ENCODE measurements at regions not wholly inside any gene's neighbourhood (a gene's known extent, or its start where the extent isn't known, plus 50 kb on each side); places are given as distances from the start of the nearest gene placed in this dataset.

- no peaks in the 10 kb centered on the region for H3K4me1 Mint-ChIP-seq (ENCODE audit: low read depth)
- no peaks in the 10 kb centered on the region for H3K27me3 Mint-ChIP-seq (ENCODE audit: low read depth)
- H3K36me3 Mint-ChIP-seq (ENCODE audit: low read depth): no peaks in the 10 kb centered on the region
- no peak overlapping the region for H3K4me3 Mint-ChIP-seq
- no peak overlapping the region for H3K27ac Mint-ChIP-seq
- H3K9me3 Mint-ChIP-seq: no peaks in the 10 kb centered on the region
- DNase-seq (ENCODE audit: low spot score): no peak
These were observed 337.7 kb downstream of the PLK2 start for GRCh38 chr5:58122157-58122556.

GRCh38 chr5:58121391-58121790 is 338.5 kb downstream of the PLK2 start:
- Mint-ChIP-seq H3K27me3 (ENCODE audit: low read depth) (no peaks in the 10 kb centered on the region), H3K4me1 (ENCODE audit: low read depth) (no peaks in the 10 kb centered on the region), H3K4me3 (no peak overlapping the region), H3K36me3 (ENCODE audit: low read depth) (no peaks in the 10 kb centered on the region), H3K27ac (no peak overlapping the region), H3K9me3 (no peaks in the 10 kb centered on the region)
- DNase-seq (ENCODE audit: low spot score): no peak

- no peaks in the 10 kb centered on the region for H3K36me3 Mint-ChIP-seq (ENCODE audit: low read depth)
- DNase-seq (ENCODE audit: low spot score): no peak
- H3K4me3 Mint-ChIP-seq: no peak overlapping the region
- no peaks in the 10 kb centered on the region for H3K4me1 Mint-ChIP-seq (ENCODE audit: low read depth)
- no peaks in the 10 kb centered on the region for H3K9me3 Mint-ChIP-seq
- no peak overlapping the region for H3K27ac Mint-ChIP-seq
- no peaks in the 10 kb centered on the region for H3K27me3 Mint-ChIP-seq (ENCODE audit: low read depth)
These were observed 342.3 kb downstream of the PLK2 start for GRCh38 chr5:58117542-58117941.

GRCh38 chr5:58116346-58116745 is 343.5 kb downstream of the PLK2 start:
- Mint-ChIP-seq H3K9me3 (no peaks in the 10 kb centered on the region), H3K36me3 (ENCODE audit: low read depth) (no peaks in the 10 kb centered on the region), H3K4me3 (no peak overlapping the region), H3K4me1 (ENCODE audit: low read depth) (no peaks in the 10 kb centered on the region), H3K27ac (no peak overlapping the region), H3K27me3 (ENCODE audit: low read depth) (no peaks in the 10 kb centered on the region)
- no peak for DNase-seq (ENCODE audit: low spot score)

GRCh38 chr5:58115811-58116210 is 344.1 kb downstream of the PLK2 start:
- no peaks in the 10 kb centered on the region for H3K27me3 Mint-ChIP-seq (ENCODE audit: low read depth)
- no peaks in the 10 kb centered on the region for H3K4me1 Mint-ChIP-seq (ENCODE audit: low read depth)
- H3K9me3 Mint-ChIP-seq: no peaks in the 10 kb centered on the region
- no peak overlapping the region for H3K4me3 Mint-ChIP-seq
- DNase-seq (ENCODE audit: low spot score): no peak
- H3K27ac Mint-ChIP-seq: no peak overlapping the region
- H3K36me3 Mint-ChIP-seq (ENCODE audit: low read depth): no peaks in the 10 kb centered on the region

GRCh38 chr5:58114324-58114723 is 345.6 kb downstream of the PLK2 start:
- Mint-ChIP-seq H3K36me3 (ENCODE audit: low read depth) (no peaks in the 10 kb centered on the region), H3K4me1 (ENCODE audit: low read depth) (no peaks in the 10 kb centered on the region), H3K4me3 (no peak overlapping the region), H3K27ac (no peak overlapping the region), H3K27me3 (ENCODE audit: low read depth) (no peaks in the 10 kb centered on the region), H3K9me3 (no peaks in the 10 kb centered on the region)
- DNase-seq (ENCODE audit: low spot score): no peak

- no peaks in the 10 kb centered on the region for H3K4me1 Mint-ChIP-seq (ENCODE audit: low read depth)
- H3K27ac Mint-ChIP-seq: no peak overlapping the region
- H3K36me3 Mint-ChIP-seq (ENCODE audit: low read depth): no peaks in the 10 kb centered on the region
- no peak for DNase-seq (ENCODE audit: low spot score)
- no peaks in the 10 kb centered on the region for H3K9me3 Mint-ChIP-seq
- no peak overlapping the region for H3K4me3 Mint-ChIP-seq
- no peaks in the 10 kb centered on the region for H3K27me3 Mint-ChIP-seq (ENCODE audit: low read depth)
These were observed 346.7 kb downstream of the PLK2 start for GRCh38 chr5:58113172-58113571.

- Mint-ChIP-seq H3K9me3 (no peaks in the 10 kb centered on the region), H3K27ac (no peak overlapping the region), H3K36me3 (ENCODE audit: low read depth) (no peaks in the 10 kb centered on the region), H3K4me1 (ENCODE audit: low read depth) (no peaks in the 10 kb centered on the region), H3K4me3 (no peak overlapping the region), H3K27me3 (ENCODE audit: low read depth) (no peaks in the 10 kb centered on the region)
- no peak for DNase-seq (ENCODE audit: low spot score)
These were observed 351.4 kb downstream of the PLK2 start for GRCh38 chr5:58108511-58108910.

- Mint-ChIP-seq H3K27me3 (ENCODE audit: low read depth) (no peaks in the 10 kb centered on the region), H3K4me1 (ENCODE audit: low read depth) (no peaks in the 10 kb centered on the region), H3K9me3 (no peaks in the 10 kb centered on the region), H3K4me3 (no peak overlapping the region), H3K36me3 (ENCODE audit: low read depth) (no peaks in the 10 kb centered on the region), H3K27ac (no peak overlapping the region)
- no peak for DNase-seq (ENCODE audit: low spot score)
These were observed 352.2 kb downstream of the PLK2 start for GRCh38 chr5:58107704-58108103.

- Mint-ChIP-seq H3K27me3 (ENCODE audit: low read depth) (no peaks in the 10 kb centered on the region), H3K27ac (no peak overlapping the region), H3K4me1 (ENCODE audit: low read depth) (no peaks in the 10 kb centered on the region), H3K4me3 (no peak overlapping the region), H3K36me3 (ENCODE audit: low read depth) (no peaks in the 10 kb centered on the region), H3K9me3 (no peaks in the 10 kb centered on the region)
- no peak for DNase-seq (ENCODE audit: low spot score)
These were observed 353.0 kb downstream of the PLK2 start for GRCh38 chr5:58106754-58107410.

GRCh38 chr5:58105836-58106235 is 354.1 kb downstream of the PLK2 start:
- Mint-ChIP-seq H3K27me3 (ENCODE audit: low read depth) (no peaks in the 10 kb centered on the region), H3K9me3 (no peaks in the 10 kb centered on the region), H3K4me3 (no peak overlapping the region), H3K36me3 (ENCODE audit: low read depth) (no peaks in the 10 kb centered on the region), H3K27ac (no peak overlapping the region), H3K4me1 (ENCODE audit: low read depth) (no peaks in the 10 kb centered on the region)
- no peak for DNase-seq (ENCODE audit: low spot score)

- no peaks in the 10 kb centered on the region for H3K36me3 Mint-ChIP-seq (ENCODE audit: low read depth)
- H3K9me3 Mint-ChIP-seq: no peaks in the 10 kb centered on the region
- no peak overlapping the region for H3K4me3 Mint-ChIP-seq
- DNase-seq (ENCODE audit: low spot score): no peak
- H3K4me1 Mint-ChIP-seq (ENCODE audit: low read depth): no peaks in the 10 kb centered on the region
- no peak overlapping the region for H3K27ac Mint-ChIP-seq
- no peaks in the 10 kb centered on the region for H3K27me3 Mint-ChIP-seq (ENCODE audit: low read depth)
These were observed 360.6 kb downstream of the PLK2 start for GRCh38 chr5:58099257-58099656.

GRCh38 chr5:58094031-58094430 is 365.9 kb downstream of the PLK2 start:
- H3K9me3 Mint-ChIP-seq: no peaks in the 10 kb centered on the region

GRCh38 chr5:58090704-58091103 is 369.2 kb downstream of the PLK2 start:
- DNase-seq (ENCODE audit: low spot score): no peak
- Mint-ChIP-seq H3K4me1 (ENCODE audit: low read depth) (no peaks in the 10 kb centered on the region), H3K27ac (no peak overlapping the region), H3K4me3 (no peak overlapping the region), H3K9me3 (no peaks in the 10 kb centered on the region), H3K27me3 (ENCODE audit: low read depth) (peaks cover 2% of the 10 kb centered on the region), H3K36me3 (ENCODE audit: low read depth) (no peaks in the 10 kb centered on the region)

More at GRCh38 chr5:58094031-58094430, 365.9 kb downstream of the PLK2 start:
- Mint-ChIP-seq H3K27ac (no peak overlapping the region), H3K4me1 (ENCODE audit: low read depth) (no peaks in the 10 kb centered on the region), H3K27me3 (ENCODE audit: low read depth) (no peaks in the 10 kb centered on the region), H3K4me3 (no peak overlapping the region), H3K36me3 (ENCODE audit: low read depth) (no peaks in the 10 kb centered on the region)
- no peak for DNase-seq (ENCODE audit: low spot score)

- no peak overlapping the region for H3K4me3 Mint-ChIP-seq
- no peak for DNase-seq (ENCODE audit: low spot score)
- H3K27me3 Mint-ChIP-seq (ENCODE audit: low read depth): peaks cover 2% of the 10 kb centered on the region
- H3K36me3 Mint-ChIP-seq (ENCODE audit: low read depth): no peaks in the 10 kb centered on the region
- H3K4me1 Mint-ChIP-seq (ENCODE audit: low read depth): no peaks in the 10 kb centered on the region
- no peak overlapping the region for H3K27ac Mint-ChIP-seq
- H3K9me3 Mint-ChIP-seq: no peaks in the 10 kb centered on the region
These were observed 370.9 kb downstream of the PLK2 start for GRCh38 chr5:58088941-58089340.
